ENCODE measurements at regions not wholly inside any gene's neighbourhood (a gene's known extent, or its start where the extent isn't known, plus 50 kb on each side); places are given as distances from the start of the nearest gene placed in this dataset.

DNA sequence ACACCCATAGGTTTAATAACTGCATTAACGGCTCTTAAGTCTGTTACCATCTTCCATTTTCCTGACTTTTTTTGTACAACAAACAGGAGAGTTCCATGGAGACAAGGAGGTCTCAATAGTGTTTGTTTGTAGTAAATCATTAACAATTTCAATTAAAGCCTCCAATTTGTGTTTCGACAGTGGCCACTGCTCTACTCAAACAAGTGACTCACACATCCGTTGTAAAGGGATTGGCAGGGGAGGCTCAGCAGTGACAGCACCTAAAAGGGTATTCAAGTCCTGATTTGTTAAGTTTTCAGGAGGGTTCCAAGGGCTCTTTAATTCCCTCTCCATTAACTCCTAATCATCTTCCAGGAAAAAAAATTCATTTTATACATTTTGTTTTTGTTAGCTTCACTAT, 1454.2 kb downstream of the NLGN4Y start:
- intact Hi-C loops (cut with DNase I): no loop called here
- ATAC-seq: peak in 1 of 4 donors; percentile 97

DNA sequence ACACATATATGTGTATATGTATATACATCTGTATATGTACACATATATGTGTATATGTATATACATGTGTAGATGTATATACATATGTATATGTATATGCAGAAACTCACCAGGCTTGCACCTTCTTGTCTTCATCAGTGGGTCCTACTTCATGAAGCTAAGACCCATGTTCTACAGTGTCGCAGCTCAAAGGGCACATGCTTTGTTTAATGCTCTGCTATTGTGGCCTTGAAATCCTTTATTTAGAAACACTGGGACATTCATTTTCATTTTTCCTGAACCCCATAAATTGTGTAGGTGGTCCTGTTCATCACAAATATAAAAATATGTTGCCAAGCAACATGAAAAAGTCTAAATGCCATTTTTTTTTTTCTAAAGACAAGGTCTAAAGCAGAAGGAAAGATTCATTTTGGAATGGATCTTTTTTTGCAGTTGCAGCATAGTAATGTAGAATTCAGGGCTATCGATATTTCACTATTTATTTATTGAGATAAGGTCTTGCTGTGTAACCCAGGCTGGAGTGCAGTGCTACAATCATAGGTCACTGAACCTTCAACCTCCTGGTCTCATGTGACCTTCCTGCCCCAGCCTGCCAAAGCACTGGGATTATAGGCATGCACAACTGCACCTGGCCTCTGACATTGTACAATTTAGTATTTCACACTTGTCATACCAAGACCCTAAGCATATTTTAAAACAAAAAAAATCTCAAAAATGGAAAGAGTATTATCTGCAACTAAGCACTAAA, 1460.5 kb downstream of the NLGN4Y start:
- H3K27me3 ChIP-seq: no peaks in the 10 kb centered on the region
- TF ChIP-seq CTCF (IDR thresholded peaks at IDR 0.05): no peak
- TF ChIP-seq POLR2A (IDR thresholded peaks at IDR 0.05): no peak
- peak in 1 of 3 donors; percentile 73 for DNase-seq
- intact Hi-C loops (cut with DNase I): no loop called here
- no peak overlapping the region for H3K27ac ChIP-seq
- no peak overlapping the region for H3K4me3 ChIP-seq
- no peaks in the 10 kb centered on the region for H3K4me1 ChIP-seq
- no CpG with 5 or more reads among the region's 2 CpGs for WGBS (ENCODE audit: insufficient coverage, low coverage, low lambda C conversion rate, missing lambda C conversion rate)
- peak in 1 of 4 donors; percentile 100 for ATAC-seq
- H3K9me3 ChIP-seq: no peaks in the 10 kb centered on the region
- H3K36me3 ChIP-seq: no peaks in the 10 kb centered on the region

More for the DNA sequence above, 1454.2 kb downstream of the NLGN4Y start:
- H3K9me3 ChIP-seq: no peaks in the 10 kb centered on the region
- no peaks in the 10 kb centered on the region for H3K4me1 ChIP-seq
- no peak for TF ChIP-seq POLR2A (IDR thresholded peaks at IDR 0.05)
- TF ChIP-seq CTCF (IDR thresholded peaks at IDR 0.05): no peak
- H3K27ac ChIP-seq: no peak overlapping the region
- H3K4me3 ChIP-seq: no peak overlapping the region
- DNase-seq: peak in 1 of 3 donors; percentile 53
- no CpG with 5 or more reads among the region's 3 CpGs for WGBS (ENCODE audit: insufficient coverage, low coverage, low lambda C conversion rate, missing lambda C conversion rate)
- H3K27me3 ChIP-seq: no peaks in the 10 kb centered on the region
- no peaks in the 10 kb centered on the region for H3K36me3 ChIP-seq

DNA sequence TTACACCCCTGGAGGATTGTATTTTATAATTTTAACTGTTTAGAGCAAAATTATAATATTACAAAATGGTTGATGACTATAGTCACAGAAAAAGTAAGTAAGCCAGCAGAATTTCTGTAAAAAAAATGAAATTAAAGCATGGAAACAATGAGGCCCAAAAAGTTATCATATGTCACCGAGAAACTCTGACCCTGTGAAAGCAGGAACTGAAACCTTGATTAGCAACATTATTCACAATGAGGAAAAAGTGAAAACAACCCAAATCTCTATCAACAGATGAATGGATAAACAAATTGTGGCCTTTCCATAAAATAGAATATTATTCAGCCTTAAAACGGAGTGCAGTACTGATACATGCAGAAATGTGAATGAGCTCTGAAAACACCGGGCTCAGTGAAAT, 1471.7 kb downstream of the NLGN4Y start:
- intact Hi-C loops (cut with DNase I): no loop called here
- Histone ChIP-seq H3K9me3 (no peaks in the 10 kb centered on the region), H3K36me3 (no peaks in the 10 kb centered on the region), H3K27me3 (no peaks in the 10 kb centered on the region), H3K4me3 (no peak overlapping the region), H3K27ac (no peak overlapping the region), H3K4me1 (no peaks in the 10 kb centered on the region)
- DNase-seq: no peak
- WGBS (ENCODE audit: insufficient coverage, low coverage, low lambda C conversion rate, missing lambda C conversion rate): no CpG with 5 or more reads among the region's 3 CpGs
- TF ChIP-seq CTCF (IDR thresholded peaks at IDR 0.05) (no peak), POLR2A (IDR thresholded peaks at IDR 0.05) (no peak)
- no peak for ATAC-seq

- DNase-seq (no peak), ATAC-seq (no peak)
- Histone ChIP-seq H3K9me3 (no peaks in the 10 kb centered on the region), H3K4me1 (no peaks in the 10 kb centered on the region), H3K27me3 (no peaks in the 10 kb centered on the region), H3K27ac (no peak overlapping the region), H3K36me3 (no peaks in the 10 kb centered on the region), H3K4me3 (no peak overlapping the region)
- TF ChIP-seq POLR2A (IDR thresholded peaks at IDR 0.05) (no peak), CTCF (IDR thresholded peaks at IDR 0.05) (no peak)
- intact Hi-C loops (cut with DNase I): no loop called here
- no CpG with 5 or more reads among the region's 1 CpG for WGBS (ENCODE audit: insufficient coverage, low coverage, low lambda C conversion rate, missing lambda C conversion rate)
Measured at GRCh38 chrY:16000751-16001150, 1476.4 kb downstream of the NLGN4Y start.

Data from right lobe of liver (tissue), 6 donors.